GM12872 (cell line): ENCODE measurements at regions not wholly inside any gene's neighbourhood (a gene's known extent, or its start where the extent isn't known, plus 50 kb on each side); places are given as distances from the start of the nearest gene placed in this dataset.

ENCODE experiments used
- CTCF ChIP-seq: IDR thresholded peaks from 3 replicates; pipeline ENCODE4 v1.5.1; 2011; ENCODE audit warnings: low read depth, mild to moderate bottlenecking, low read length, moderate library complexity; ENCODE audit not compliant: insufficient read depth

- no peak for TF ChIP-seq CTCF
These were observed 373.7 kb downstream of the HAPSTR1 start for GRCh38 chr16:9465161-9465560.

GRCh38 chr16:9469512-9469911, 378.1 kb downstream of the HAPSTR1 start:
- TF ChIP-seq CTCF = no peak

- no peak for TF ChIP-seq CTCF
These were observed 385.3 kb downstream of the HAPSTR1 start for GRCh38 chr16:9476744-9477143.

GRCh38 chr16:9479008-9479407, 387.6 kb downstream of the HAPSTR1 start:
- TF ChIP-seq CTCF = no peak

GRCh38 chr16:9480503-9480902, 389.1 kb downstream of the HAPSTR1 start:
- TF ChIP-seq CTCF = no peak

- TF ChIP-seq CTCF = no peak
These were observed 390.6 kb downstream of the HAPSTR1 start for GRCh38 chr16:9481747-9482730.

- TF ChIP-seq CTCF = no peak
These were observed 393.0 kb downstream of the HAPSTR1 start for GRCh38 chr16:9484426-9484825.
